ENCODE measurements at regions not wholly inside any gene's neighbourhood (a gene's known extent, or its start where the extent isn't known, plus 50 kb on each side); places are given as distances from the start of the nearest gene placed in this dataset.
"Not testable (repeated sequence)": the region's sequence is repeated elsewhere in the genome, so short reads cannot be mapped to it uniquely, and the experiment has no call there.

GRCh38 chr2:8605351-8606065 is 76.3 kb upstream of the ID2 start:
- no peak overlapping the region for H3K9ac ChIP-seq (ENCODE audit: low read depth, low read length)
- H3K27ac ChIP-seq (ENCODE audit: low read length) = no peak overlapping the region
- H3K27me3 ChIP-seq (ENCODE audit: insufficient read depth, low read length) = peaks cover 10% of the 10 kb centered on the region; the same call in 1 of the 2 replicates
- H3K4me3 ChIP-seq (ENCODE audit: low read length) = no peak overlapping the region
- no peaks in the 10 kb centered on the region for H3K36me3 ChIP-seq (ENCODE audit: insufficient read depth, low read depth, low read length)
- 0 out of 2 replicates have a peak, but pooled peaks cover 4% of the 10 kb centered on the region for H3K4me1 ChIP-seq (ENCODE audit: insufficient read depth, low read length)
- H3K9me3 ChIP-seq (ENCODE audit: insufficient read depth, low read depth, low read length) = no peaks in the 10 kb centered on the region

- H3K9ac ChIP-seq (ENCODE audit: low read depth, low read length) = no peak overlapping the region
- H3K27me3 ChIP-seq (ENCODE audit: insufficient read depth, low read length) = peaks cover 10% of the 10 kb centered on the region; the same call in 1 of the 2 replicates
- no peak overlapping the region for H3K4me3 ChIP-seq (ENCODE audit: low read length)
- no peak overlapping the region for H3K27ac ChIP-seq (ENCODE audit: low read length)
- 0 out of 2 replicates have a peak, but pooled peaks cover 4% of the 10 kb centered on the region for H3K4me1 ChIP-seq (ENCODE audit: insufficient read depth, low read length)
- no peaks in the 10 kb centered on the region for H3K36me3 ChIP-seq (ENCODE audit: insufficient read depth, low read depth, low read length)
- H3K9me3 ChIP-seq (ENCODE audit: insufficient read depth, low read depth, low read length) = no peaks in the 10 kb centered on the region
Measured at GRCh38 chr2:8606226-8606625, 75.6 kb upstream of the ID2 start.

- no peaks in the 10 kb centered on the region for H3K9me3 ChIP-seq (ENCODE audit: insufficient read depth, low read depth, low read length)
Measured at GRCh38 chr2:8606649-8607550, 75.0 kb upstream of the ID2 start.

GRCh38 chr2:8607606-8608005 is 74.2 kb upstream of the ID2 start:
- Histone ChIP-seq H3K4me1 (ENCODE audit: insufficient read depth, low read length) (0 out of 2 replicates have a peak, but pooled peaks cover 4% of the 10 kb centered on the region), H3K27ac (ENCODE audit: low read length) (no peak overlapping the region), H3K9ac (ENCODE audit: low read depth, low read length) (no peak overlapping the region), H3K9me3 (ENCODE audit: insufficient read depth, low read depth, low read length) (no peaks in the 10 kb centered on the region), H3K27me3 (ENCODE audit: insufficient read depth, low read length) (peaks cover 10% of the 10 kb centered on the region; the same call in 1 of the 2 replicates), H3K36me3 (ENCODE audit: insufficient read depth, low read depth, low read length) (no peaks in the 10 kb centered on the region), H3K4me3 (ENCODE audit: low read length) (no peak overlapping the region)

More at GRCh38 chr2:8606649-8607550, 75.0 kb upstream of the ID2 start:
- Histone ChIP-seq H3K27me3 (ENCODE audit: insufficient read depth, low read length) (peaks cover 10% of the 10 kb centered on the region; the same call in 1 of the 2 replicates), H3K36me3 (ENCODE audit: insufficient read depth, low read depth, low read length) (no peaks in the 10 kb centered on the region), H3K27ac (ENCODE audit: low read length) (no peak overlapping the region), H3K9ac (ENCODE audit: low read depth, low read length) (no peak overlapping the region), H3K4me1 (ENCODE audit: insufficient read depth, low read length) (0 out of 2 replicates have a peak, but pooled peaks cover 4% of the 10 kb centered on the region), H3K4me3 (ENCODE audit: low read length) (no peak overlapping the region)

- Histone ChIP-seq H3K27ac (ENCODE audit: low read length) (no peak overlapping the region), H3K36me3 (ENCODE audit: insufficient read depth, low read depth, low read length) (no peaks in the 10 kb centered on the region), H3K9ac (ENCODE audit: low read depth, low read length) (no peak overlapping the region), H3K27me3 (ENCODE audit: insufficient read depth, low read length) (peaks cover 10% of the 10 kb centered on the region; the same call in 1 of the 2 replicates), H3K9me3 (ENCODE audit: insufficient read depth, low read depth, low read length) (no peaks in the 10 kb centered on the region), H3K4me1 (ENCODE audit: insufficient read depth, low read length) (0 out of 2 replicates have a peak, but pooled peaks cover 4% of the 10 kb centered on the region), H3K4me3 (ENCODE audit: low read length) (no peak overlapping the region)
Measured at GRCh38 chr2:8608411-8608954, 73.4 kb upstream of the ID2 start.

- Histone ChIP-seq H3K9me3 (ENCODE audit: insufficient read depth, low read depth, low read length) (no peaks in the 10 kb centered on the region), H3K27me3 (ENCODE audit: insufficient read depth, low read length) (peaks cover 10% of the 10 kb centered on the region; the same call in 1 of the 2 replicates), H3K36me3 (ENCODE audit: insufficient read depth, low read depth, low read length) (no peaks in the 10 kb centered on the region), H3K9ac (ENCODE audit: low read depth, low read length) (no peak overlapping the region), H3K4me1 (ENCODE audit: insufficient read depth, low read length) (0 out of 2 replicates have a peak, but pooled peaks cover 4% of the 10 kb centered on the region), H3K27ac (ENCODE audit: low read length) (no peak overlapping the region), H3K4me3 (ENCODE audit: low read length) (no peak overlapping the region)
Measured at GRCh38 chr2:8609357-8609811, 72.5 kb upstream of the ID2 start.

- not testable (repeated sequence) for H3K4me3 ChIP-seq (ENCODE audit: low read length); H3K36me3 ChIP-seq (ENCODE audit: insufficient read depth, low read depth, low read length); H3K27ac ChIP-seq (ENCODE audit: low read length); H3K9me3 ChIP-seq (ENCODE audit: insufficient read depth, low read depth, low read length); H3K4me1 ChIP-seq (ENCODE audit: insufficient read depth, low read length); H3K9ac ChIP-seq (ENCODE audit: low read depth, low read length)
- peaks cover 10% of the 10 kb centered on the region; the same call in 1 of the 2 replicates for H3K27me3 ChIP-seq (ENCODE audit: insufficient read depth, low read length)
Measured at GRCh38 chr2:8610775-8611174, 71.1 kb upstream of the ID2 start.

GRCh38 chr2:8611246-8611645 is 70.6 kb upstream of the ID2 start:
- Histone ChIP-seq H3K27me3 (ENCODE audit: insufficient read depth, low read length) (peaks cover 10% of the 10 kb centered on the region; the same call in 1 of the 2 replicates), H3K36me3 (ENCODE audit: insufficient read depth, low read depth, low read length) (no peaks in the 10 kb centered on the region), H3K4me3 (ENCODE audit: low read length) (no peak overlapping the region), H3K9me3 (ENCODE audit: insufficient read depth, low read depth, low read length) (no peaks in the 10 kb centered on the region), H3K27ac (ENCODE audit: low read length) (no peak overlapping the region), H3K4me1 (ENCODE audit: insufficient read depth, low read length) (0 out of 2 replicates have a peak, but pooled peaks cover 4% of the 10 kb centered on the region), H3K9ac (ENCODE audit: low read depth, low read length) (no peak overlapping the region)

GRCh38 chr2:8611700-8612099 is 70.2 kb upstream of the ID2 start:
- no peaks in the 10 kb centered on the region for H3K36me3 ChIP-seq (ENCODE audit: insufficient read depth, low read depth, low read length)
- no peaks in the 10 kb centered on the region for H3K9me3 ChIP-seq (ENCODE audit: insufficient read depth, low read depth, low read length)
- 0 out of 2 replicates have a peak, but pooled peaks cover 4% of the 10 kb centered on the region for H3K4me1 ChIP-seq (ENCODE audit: insufficient read depth, low read length)
- H3K27me3 ChIP-seq (ENCODE audit: insufficient read depth, low read length) = peaks cover 6% of the 10 kb centered on the region; the same call in 1 of the 2 replicates
- no peak overlapping the region for H3K9ac ChIP-seq (ENCODE audit: low read depth, low read length)
- H3K4me3 ChIP-seq (ENCODE audit: low read length) = no peak overlapping the region
- H3K27ac ChIP-seq (ENCODE audit: low read length) = no peak overlapping the region

GRCh38 chr2:8612734-8613179 is 69.1 kb upstream of the ID2 start:
- no peaks in the 10 kb centered on the region for H3K36me3 ChIP-seq (ENCODE audit: insufficient read depth, low read depth, low read length)
- no peaks in the 10 kb centered on the region for H3K27me3 ChIP-seq (ENCODE audit: insufficient read depth, low read length)
- H3K27ac ChIP-seq (ENCODE audit: low read length) = no peak overlapping the region
- no peak overlapping the region for H3K4me3 ChIP-seq (ENCODE audit: low read length)
- 0 out of 2 replicates have a peak, but pooled peaks cover 4% of the 10 kb centered on the region for H3K4me1 ChIP-seq (ENCODE audit: insufficient read depth, low read length)
- no peaks in the 10 kb centered on the region for H3K9me3 ChIP-seq (ENCODE audit: insufficient read depth, low read depth, low read length)
- H3K9ac ChIP-seq (ENCODE audit: low read depth, low read length) = no peak overlapping the region
